ENCODE measurements at regions not wholly inside any gene's neighbourhood (a gene's known extent, or its start where the extent isn't known, plus 50 kb on each side); places are given as distances from the start of the nearest gene placed in this dataset.

- DNase-seq: no peak
- no peak for ATAC-seq
These were observed 464.8 kb upstream of the RGS6 start for GRCh38 chr14:71467361-71467811.

GRCh38 chr14:71468701-71469100, 463.5 kb upstream of the RGS6 start:
- DNase-seq: no peak
- ATAC-seq: no peak

- no peak for ATAC-seq
- DNase-seq: no peak
These were observed 462.4 kb upstream of the RGS6 start for GRCh38 chr14:71469643-71470335.

GRCh38 chr14:71471634-71472355, 460.4 kb upstream of the RGS6 start:
- DNase-seq: no peak

GRCh38 chr14:71472356-71473340, 459.6 kb upstream of the RGS6 start:
- DNase-seq (no peak), ATAC-seq (peak; percentile 67)

More at GRCh38 chr14:71471634-71472355, 460.4 kb upstream of the RGS6 start:
- ATAC-seq: no peak

- DNase-seq: no peak
- ATAC-seq: no peak
These were observed 458.4 kb upstream of the RGS6 start for GRCh38 chr14:71473843-71474242.

GRCh38 chr14:71474301-71475265, 457.6 kb upstream of the RGS6 start:
- DNase-seq: no peak
- ATAC-seq: no peak

- peak; percentile 37 for DNase-seq
- ATAC-seq: peak; percentile 86
These were observed 456.3 kb upstream of the RGS6 start for GRCh38 chr14:71475916-71476315.

GRCh38 chr14:71478542-71478941, 453.7 kb upstream of the RGS6 start:
- peak; percentile 71 for ATAC-seq

GRCh38 chr14:71481021-71481654, 451.1 kb upstream of the RGS6 start:
- no peak for ATAC-seq
- no peak for DNase-seq

More at GRCh38 chr14:71478542-71478941, 453.7 kb upstream of the RGS6 start:
- DNase-seq: peak; percentile 13

GRCh38 chr14:71482671-71483070, 449.6 kb upstream of the RGS6 start:
- ATAC-seq: no peak
- DNase-seq: no peak

- ATAC-seq (no peak), DNase-seq (no peak)
These were observed 449.1 kb upstream of the RGS6 start for GRCh38 chr14:71483154-71483553.

GRCh38 chr14:71485833-71486232, 446.4 kb upstream of the RGS6 start:
- no peak for ATAC-seq

GRCh38 chr14:71486279-71486678, 445.9 kb upstream of the RGS6 start:
- no peak for ATAC-seq
- DNase-seq: no peak

More at GRCh38 chr14:71485833-71486232, 446.4 kb upstream of the RGS6 start:
- no peak for DNase-seq

GRCh38 chr14:71487449-71487848, 444.8 kb upstream of the RGS6 start:
- ATAC-seq (no peak), DNase-seq (no peak)

- DNase-seq (no peak), ATAC-seq (peak; percentile 14)
These were observed 444.3 kb upstream of the RGS6 start for GRCh38 chr14:71487941-71488340.

- ATAC-seq (no peak), DNase-seq (no peak)
These were observed 443.5 kb upstream of the RGS6 start for GRCh38 chr14:71488703-71489191.

GRCh38 chr14:71489742-71490141, 442.5 kb upstream of the RGS6 start:
- ATAC-seq: no peak
- no peak for DNase-seq

- no peak for ATAC-seq
- DNase-seq: no peak
These were observed 440.3 kb upstream of the RGS6 start for GRCh38 chr14:71491931-71492330.

- no peak for DNase-seq
- ATAC-seq: no peak
These were observed 439.9 kb upstream of the RGS6 start for GRCh38 chr14:71492346-71492745.

All from stimulated activated naive CD8-positive, alpha-beta T cell treated with anti-CD3 and anti-CD28 coated beads, Interleukin-15, Interleukin-2, amounts not matched to agents 100 U/mL and 50 U/mL, for 24 hours (primary cell).